ENCODE measurements at regions not wholly inside any gene's neighbourhood (a gene's known extent, or its start where the extent isn't known, plus 50 kb on each side); places are given as distances from the start of the nearest gene placed in this dataset.
"Not testable (repeated sequence)": the region's sequence is repeated elsewhere in the genome, so short reads cannot be mapped to it uniquely, and the experiment has no call there.

- H3K27ac Mint-ChIP-seq: no peak overlapping the region
- CTCF ChIA-PET: no interaction called here
Measured at GRCh38 chr21:18673789-18674188, 270.2 kb upstream of the TMPRSS15 start.

GRCh38 chr21:18677632-18678031, 274.0 kb upstream of the TMPRSS15 start:
- H3K4me1 Mint-ChIP-seq: no peaks in the 10 kb centered on the region
- no peaks in the 10 kb centered on the region for H3K36me3 Mint-ChIP-seq (ENCODE audit: low read depth)
- no peak for DNase-seq
- peaks cover 5% of the 10 kb centered on the region for H3K9me3 Mint-ChIP-seq
- no peak overlapping the region for H3K4me3 Mint-ChIP-seq
- ChIA-PET CTCF (no interaction called here), POLR2A (no interaction called here)
- H3K27me3 Mint-ChIP-seq: no peaks in the 10 kb centered on the region
- no peak overlapping the region for H3K27ac Mint-ChIP-seq

More at GRCh38 chr21:18673789-18674188, 270.2 kb upstream of the TMPRSS15 start:
- DNase-seq: no peak
- no peaks in the 10 kb centered on the region for H3K27me3 Mint-ChIP-seq
- no peaks in the 10 kb centered on the region for H3K4me1 Mint-ChIP-seq
- H3K9me3 Mint-ChIP-seq: peaks cover 10% of the 10 kb centered on the region
- POLR2A ChIA-PET: no interaction called here
- H3K36me3 Mint-ChIP-seq (ENCODE audit: low read depth): no peaks in the 10 kb centered on the region
- H3K4me3 Mint-ChIP-seq: no peak overlapping the region

- CTCF ChIA-PET: no interaction called here
- no peak for DNase-seq
- POLR2A ChIA-PET: no interaction called here
- no peak overlapping the region for H3K4me3 Mint-ChIP-seq
- H3K27me3 Mint-ChIP-seq: no peaks in the 10 kb centered on the region
- no peaks in the 10 kb centered on the region for H3K4me1 Mint-ChIP-seq
- peaks cover 5% of the 10 kb centered on the region for H3K9me3 Mint-ChIP-seq
- no peaks in the 10 kb centered on the region for H3K36me3 Mint-ChIP-seq (ENCODE audit: low read depth)
- H3K27ac Mint-ChIP-seq: no peak overlapping the region
Measured at GRCh38 chr21:18705971-18706370, 302.4 kb upstream of the TMPRSS15 start.

- Mint-ChIP-seq H3K36me3 (ENCODE audit: low read depth) (no peaks in the 10 kb centered on the region), H3K4me1 (no peaks in the 10 kb centered on the region), H3K4me3 (no peak overlapping the region), H3K27ac (no peak overlapping the region), H3K9me3 (peaks cover 16% of the 10 kb centered on the region), H3K27me3 (no peaks in the 10 kb centered on the region)
- no peak for DNase-seq
- ChIA-PET POLR2A (no interaction called here), CTCF (no interaction called here)
Measured at GRCh38 chr21:18711662-18712061, 308.1 kb upstream of the TMPRSS15 start.

GRCh38 chr21:18715606-18716005, 312.0 kb upstream of the TMPRSS15 start:
- H3K4me1 Mint-ChIP-seq: no peaks in the 10 kb centered on the region
- H3K36me3 Mint-ChIP-seq (ENCODE audit: low read depth): no peaks in the 10 kb centered on the region
- H3K4me3 Mint-ChIP-seq: no peak overlapping the region
- no peaks in the 10 kb centered on the region for H3K27me3 Mint-ChIP-seq
- no peak overlapping the region for H3K27ac Mint-ChIP-seq
- DNase-seq: no peak
- H3K9me3 Mint-ChIP-seq: peaks cover 13% of the 10 kb centered on the region
- ChIA-PET POLR2A (no interaction called here), CTCF (no interaction called here)

- no peaks in the 10 kb centered on the region for H3K36me3 Mint-ChIP-seq (ENCODE audit: low read depth)
Measured at GRCh38 chr21:18716578-18717138, 313.1 kb upstream of the TMPRSS15 start.

GRCh38 chr21:18722193-18722592, 318.6 kb upstream of the TMPRSS15 start:
- peaks cover 3% of the 10 kb centered on the region for H3K9me3 Mint-ChIP-seq
- CTCF ChIA-PET: no interaction called here
- POLR2A ChIA-PET: no interaction called here
- DNase-seq: no peak
- no peak overlapping the region for H3K27ac Mint-ChIP-seq
- H3K4me1 Mint-ChIP-seq: no peaks in the 10 kb centered on the region
- no peaks in the 10 kb centered on the region for H3K27me3 Mint-ChIP-seq
- H3K36me3 Mint-ChIP-seq (ENCODE audit: low read depth): no peaks in the 10 kb centered on the region
- H3K4me3 Mint-ChIP-seq: no peak overlapping the region

More at GRCh38 chr21:18716578-18717138, 313.1 kb upstream of the TMPRSS15 start:
- Mint-ChIP-seq H3K4me3 (no peak overlapping the region), H3K27ac (no peak overlapping the region), H3K4me1 (no peaks in the 10 kb centered on the region), H3K27me3 (no peaks in the 10 kb centered on the region), H3K9me3 (peaks cover 11% of the 10 kb centered on the region)
- CTCF ChIA-PET: no interaction called here
- no peak for DNase-seq
- POLR2A ChIA-PET: no interaction called here

- H3K36me3 Mint-ChIP-seq (ENCODE audit: low read depth): no peaks in the 10 kb centered on the region
- ChIA-PET CTCF (no interaction called here), POLR2A (interaction anchor here (0.7 kb wide), 1 partner anchor 1730 kb away, joined by 3 read pairs; no protein-coding TSS in a partner anchor)
- H3K4me3 Mint-ChIP-seq: no peak overlapping the region
- H3K27ac Mint-ChIP-seq: no peak overlapping the region
- H3K4me1 Mint-ChIP-seq: no peaks in the 10 kb centered on the region
- no peaks in the 10 kb centered on the region for H3K27me3 Mint-ChIP-seq
- H3K9me3 Mint-ChIP-seq: peaks cover 3% of the 10 kb centered on the region
- DNase-seq: no peak
Measured at GRCh38 chr21:18723171-18723570, 319.6 kb upstream of the TMPRSS15 start.

- Mint-ChIP-seq H3K27me3 (no peaks in the 10 kb centered on the region), H3K4me3 (no peak overlapping the region), H3K27ac (no peak overlapping the region), H3K36me3 (ENCODE audit: low read depth) (no peaks in the 10 kb centered on the region), H3K4me1 (no peaks in the 10 kb centered on the region), H3K9me3 (peaks cover 5% of the 10 kb centered on the region)
- no peak for DNase-seq
- ChIA-PET POLR2A (no interaction called here), CTCF (no interaction called here)
Measured at GRCh38 chr21:18725653-18726052, 322.1 kb upstream of the TMPRSS15 start.

GRCh38 chr21:18741954-18742353, 338.4 kb upstream of the TMPRSS15 start:
- DNase-seq: no peak
- Mint-ChIP-seq H3K27ac (no peak overlapping the region), H3K4me3 (no peak overlapping the region), H3K9me3 (peaks cover 2% of the 10 kb centered on the region), H3K36me3 (ENCODE audit: low read depth) (no peaks in the 10 kb centered on the region), H3K27me3 (no peaks in the 10 kb centered on the region), H3K4me1 (no peaks in the 10 kb centered on the region)
- CTCF ChIA-PET: no interaction called here
- POLR2A ChIA-PET: no interaction called here

GRCh38 chr21:18743531-18743930, 339.9 kb upstream of the TMPRSS15 start:
- ChIA-PET POLR2A (no interaction called here), CTCF (no interaction called here)
- no peaks in the 10 kb centered on the region for H3K4me1 Mint-ChIP-seq
- peaks cover 1% of the 10 kb centered on the region for H3K9me3 Mint-ChIP-seq
- no peaks in the 10 kb centered on the region for H3K27me3 Mint-ChIP-seq
- no peak for DNase-seq
- H3K36me3 Mint-ChIP-seq (ENCODE audit: low read depth): no peaks in the 10 kb centered on the region
- no peak overlapping the region for H3K4me3 Mint-ChIP-seq
- H3K27ac Mint-ChIP-seq: no peak overlapping the region

- Mint-ChIP-seq H3K4me3 (no peak overlapping the region), H3K4me1 (no peaks in the 10 kb centered on the region), H3K9me3 (no peaks in the 10 kb centered on the region), H3K36me3 (ENCODE audit: low read depth) (no peaks in the 10 kb centered on the region), H3K27ac (no peak overlapping the region), H3K27me3 (no peaks in the 10 kb centered on the region)
- ChIA-PET CTCF (no interaction called here), POLR2A (no interaction called here)
- DNase-seq: no peak
Measured at GRCh38 chr21:18744840-18745239, 341.3 kb upstream of the TMPRSS15 start.

- H3K36me3 Mint-ChIP-seq (ENCODE audit: low read depth); H3K9me3 Mint-ChIP-seq; H3K4me3 Mint-ChIP-seq; POLR2A ChIA-PET; DNase-seq; H3K27ac Mint-ChIP-seq; H3K27me3 Mint-ChIP-seq; H3K4me1 Mint-ChIP-seq: not testable (repeated sequence)
- CTCF ChIA-PET: interaction anchor here (0.6 kb wide), 1 partner anchor 1309 kb away, joined by 3 read pairs; no protein-coding TSS in a partner anchor
Measured at GRCh38 chr21:18752894-18753293, 349.3 kb upstream of the TMPRSS15 start.

- POLR2A ChIA-PET; CTCF ChIA-PET; H3K27me3 Mint-ChIP-seq; H3K4me1 Mint-ChIP-seq; H3K4me3 Mint-ChIP-seq; DNase-seq; H3K27ac Mint-ChIP-seq; H3K36me3 Mint-ChIP-seq (ENCODE audit: low read depth): not testable (repeated sequence)
- H3K9me3 Mint-ChIP-seq: peaks cover 11% of the 10 kb centered on the region
Measured at GRCh38 chr21:18756272-18756671, 352.7 kb upstream of the TMPRSS15 start.

Measured in activated CD4-positive, alpha-beta T cell treated with anti-CD3 and anti-CD28 coated beads, Interleukin-2, amount 10 ng/mL, durations not matched to agents 7 days and 5 days (primary cell).